ENCODE measurements at regions not wholly inside any gene's neighbourhood (a gene's known extent, or its start where the extent isn't known, plus 50 kb on each side); places are given as distances from the start of the nearest gene placed in this dataset.
A peak's percentile ranks its signal among the peaks of the same experiment; 100 is the strongest.

- TF ChIP-seq CSDC2 (CRISPR knock-in tag; IDR thresholded peaks at IDR 0.05) (no peak), ISL1 (CRISPR knock-in tag; IDR thresholded peaks at IDR 0.05) (no peak), SNAI2 (CRISPR knock-in tag; IDR thresholded peaks at IDR 0.05) (no peak), TCF4 (CRISPR knock-in tag; IDR thresholded peaks at IDR 0.05; ENCODE audit: borderline replicate concordance) (no peak), ESRRG (CRISPR knock-in tag; IDR thresholded peaks at IDR 0.05) (no peak), TOX (CRISPR knock-in tag; IDR thresholded peaks at IDR 0.05; ENCODE audit: borderline replicate concordance) (no peak), CSRNP3 (CRISPR knock-in tag; IDR thresholded peaks at IDR 0.05) (no peak), CREB5 (CRISPR knock-in tag; IDR thresholded peaks at IDR 0.05; ENCODE audit: low read depth) (no peak)
- ATAC-seq = no peak
Observed at GRCh38 chr11:119482521-119483011, 59.6 kb upstream of the THY1 start.

GRCh38 chr11:119481667-119482400 is 58.9 kb upstream of the THY1 start:
- peak; percentile 31 for ATAC-seq

More at GRCh38 chr11:119481667-119482400, 58.9 kb upstream of the THY1 start:
- TF ChIP-seq ESRRG (CRISPR knock-in tag; IDR thresholded peaks at IDR 0.05) = no peak
- TF ChIP-seq ISL1 (CRISPR knock-in tag; IDR thresholded peaks at IDR 0.05) = no peak
- TF ChIP-seq CREB5 (CRISPR knock-in tag; IDR thresholded peaks at IDR 0.05; ENCODE audit: low read depth) = no peak
- no peak for TF ChIP-seq POU6F1 (CRISPR knock-in tag; IDR thresholded peaks at IDR 0.05; ENCODE audit: borderline replicate concordance, low read depth)
- no peak for TF ChIP-seq ARNTL (CRISPR knock-in tag; IDR thresholded peaks at IDR 0.05; ENCODE audit: borderline replicate concordance, low read depth)
- no peak for TF ChIP-seq TCF4 (CRISPR knock-in tag; IDR thresholded peaks at IDR 0.05; ENCODE audit: borderline replicate concordance)
- no peak for TF ChIP-seq BACH2 (CRISPR knock-in tag; IDR thresholded peaks at IDR 0.05; ENCODE audit: borderline replicate concordance)
- no peak for TF ChIP-seq PPARA (CRISPR knock-in tag; IDR thresholded peaks at IDR 0.05; ENCODE audit: borderline replicate concordance)
- TF ChIP-seq ZFP3 (CRISPR knock-in tag; IDR thresholded peaks at IDR 0.05) = no peak
- no peak for TF ChIP-seq GLIS3 (CRISPR knock-in tag; IDR thresholded peaks at IDR 0.05)
- no peak for TF ChIP-seq RARB (CRISPR knock-in tag; IDR thresholded peaks at IDR 0.05)
- no peak for TF ChIP-seq CSDC2 (CRISPR knock-in tag; IDR thresholded peaks at IDR 0.05)
- TF ChIP-seq CSRNP3 (CRISPR knock-in tag; IDR thresholded peaks at IDR 0.05) = no peak
- no peak for TF ChIP-seq TSHZ2 (CRISPR knock-in tag; IDR thresholded peaks at IDR 0.05)
- TF ChIP-seq ZFP30 (CRISPR knock-in tag; IDR thresholded peaks at IDR 0.05) = no peak
